Aorta (tissue), 5 donors: ENCODE measurements at regions not wholly inside any gene's neighbourhood (a gene's known extent, or its start where the extent isn't known, plus 50 kb on each side); places are given as distances from the start of the nearest gene placed in this dataset.

ENCODE experiments used
- ATAC-seq: fragments of 200-7000 bp; cut with Tn5 transposase; one replicate; pipeline ENCODE4 v1.9.1; 2022; ENCODE audit warnings: moderate library complexity; ENCODE audit not compliant: low FRiP score
- DNase-seq, 2 donors: peaks; one replicate each; pipeline ENCODE4 v3.0.0-alpha.2; 2020
- H3K27ac ChIP-seq, 2 donors: one replicate each; pipeline ENCODE4 v1.5.1; 2013; ENCODE audit warnings: low read length in 2 of 2, mild to moderate bottlenecking in 2 of 2, moderate library complexity in 2 of 2, control low read depth in 1 of 2, inconsistent platforms in 1 of 2, low read depth in 1 of 2
- H3K27me3 ChIP-seq, 2 donors: one replicate each; pipeline ENCODE4 v1.6.1; 2013; ENCODE audit warnings: control low read depth in 1 of 2, low read length in 1 of 2, mild to moderate bottlenecking in 1 of 2, moderate library complexity in 1 of 2; ENCODE audit not compliant: insufficient read depth in 2 of 2, control insufficient read depth in 1 of 2
- H3K36me3 ChIP-seq, 2 donors: one replicate each; pipeline ENCODE4 v1.6.1; 2013; ENCODE audit warnings: control low read depth in 1 of 2, low read length in 1 of 2, mild to moderate bottlenecking in 1 of 2; ENCODE audit not compliant: insufficient read depth in 2 of 2, control insufficient read depth in 1 of 2
- H3K4me1 ChIP-seq, 2 donors: one replicate each; pipeline ENCODE4 v1.6.1; 2013; ENCODE audit warnings: low read length in 2 of 2, control low read depth in 1 of 2, mild to moderate bottlenecking in 1 of 2, moderate library complexity in 1 of 2; ENCODE audit not compliant: insufficient read depth in 2 of 2, control insufficient read depth in 1 of 2
- H3K4me3 ChIP-seq, 2 donors: one replicate each; pipeline ENCODE4 v1.5.1; 2013; ENCODE audit warnings: low read length in 2 of 2, control low read depth in 1 of 2, mild to moderate bottlenecking in 1 of 2
- H3K9me3 ChIP-seq: one replicate; pipeline ENCODE4 v1.6.1; 2013; ENCODE audit warnings: mild to moderate bottlenecking, low read length; ENCODE audit not compliant: control insufficient read depth
- WGBS, 2 donors: extraction: QIAGEN DNeasy Blood & Tissue Kit; methylation state at CpG; one replicate each; pipeline ENCODE4 v1.1.7; 2013; 5-methylcytosine and 5-hydroxymethylcytosine counted together
- intact Hi-C, 2 donors: fragments of 100-400 bp; cut with DNase I; formaldehyde crosslinking; loops; one replicate each; pipeline versions ENCODE4 v1.14.2 to v1.15.0; 2022
- donor health status: healthy with polysubstance abuse.
- donor health status: Bipolar disorder and iron deficiency.
- donor health status: DM: no; HTN: no; CAD: no.
- donor health status: DM: no; HTN: no; CAD: no.
- donor health status: DM: yes; HTN: yes; CAD: no.

- no peak for ATAC-seq
These were observed 65.5 kb upstream of the SLC4A11 start for GRCh38 chr20:3304456-3304855.

GRCh38 chr20:3297079-3297378, 58.0 kb upstream of the SLC4A11 start:
- intact Hi-C loops: no loop called here
- Histone ChIP-seq H3K27ac (no peak overlapping the region), H3K27me3 (no peaks in the 10 kb centered on the region), H3K36me3 (peaks cover 3 to 9% of the 10 kb centered on the region in 2 donors), H3K9me3 (no peaks in the 10 kb centered on the region), H3K4me3 (no peak overlapping the region), H3K4me1 (no peaks in the 10 kb centered on the region)
- no peak for DNase-seq
- 54 to 60% methylated on average over 3 of the region's 3 CpGs for WGBS, 2 donors
- no peak for ATAC-seq

More at GRCh38 chr20:3304456-3304855, 65.5 kb upstream of the SLC4A11 start:
- intact Hi-C loops: no loop called here
- Histone ChIP-seq H3K4me3 (no peak overlapping the region), H3K27ac (no peak overlapping the region), H3K4me1 (no peaks in the 10 kb centered on the region), H3K36me3 (peaks cover 8 to 12% of the 10 kb centered on the region in 2 donors), H3K27me3 (no peaks in the 10 kb centered on the region), H3K9me3 (no peaks in the 10 kb centered on the region)
- no peak for DNase-seq
- WGBS, 2 donors: 88 to 94% methylated on average over 4 of the region's 4 CpGs

DNA sequence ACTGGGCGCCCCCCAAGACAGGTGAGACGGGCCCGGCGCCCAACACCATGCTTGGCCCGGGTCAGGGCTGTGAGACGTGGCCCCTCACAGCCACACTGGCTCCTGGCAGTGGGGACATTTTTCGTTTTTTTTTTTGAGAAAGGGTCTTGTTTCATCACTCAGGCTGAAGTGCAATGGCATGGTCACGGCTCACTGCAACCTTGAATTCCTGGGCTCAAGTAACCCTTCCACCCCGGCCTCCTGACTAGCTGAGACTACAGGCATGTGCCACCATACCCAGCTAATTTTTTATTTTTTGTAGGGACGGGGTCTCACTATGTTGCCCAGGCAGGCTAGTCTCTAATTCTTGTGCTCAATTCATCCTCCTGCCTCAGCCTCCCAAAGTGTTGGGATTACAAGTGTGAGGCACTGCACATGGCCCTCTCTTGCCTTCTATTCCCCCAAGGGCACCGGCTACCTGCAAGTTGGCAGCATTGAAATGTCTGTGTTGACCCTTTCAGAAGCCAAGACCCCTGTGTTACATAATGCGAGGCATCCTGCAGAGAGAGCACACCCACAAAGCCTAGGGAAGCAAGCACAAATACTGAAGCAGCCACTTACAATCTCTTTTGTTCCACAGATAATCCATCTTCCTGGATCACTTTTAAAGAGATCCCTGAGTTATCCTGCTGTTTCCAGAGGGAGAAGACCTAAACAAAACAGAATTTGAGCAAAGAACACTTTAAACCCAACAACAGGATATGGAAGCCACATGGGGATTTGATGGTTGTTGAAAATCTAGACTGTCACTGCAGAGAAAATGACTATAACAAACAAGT, 57.5 kb upstream of the SLC4A11 start:
- intact Hi-C loops: no loop called here
- WGBS, 2 donors: 88 to 93% methylated on average over 12 of the region's 12 CpGs
- Histone ChIP-seq H3K4me3 (no peak overlapping the region), H3K27me3 (no peaks in the 10 kb centered on the region), H3K27ac (no peak overlapping the region), H3K4me1 (no peaks in the 10 kb centered on the region), H3K36me3 (peaks cover 3 to 9% of the 10 kb centered on the region in 2 donors), H3K9me3 (no peaks in the 10 kb centered on the region)
- ATAC-seq: no peak
- DNase-seq: no peak
